GM21576 (cell line): ENCODE measurements at regions not wholly inside any gene's neighbourhood (a gene's known extent, or its start where the extent isn't known, plus 50 kb on each side); places are given as distances from the start of the nearest gene placed in this dataset.

ENCODE experiments used
- ATAC-seq: cut with Tn5 transposase; IDR thresholded peaks from one replicate; pipeline ENCODE4 v1.9.1; 2021; ENCODE audit warnings: mild to moderate bottlenecking, moderate library complexity; ENCODE audit not compliant: unreplicated experiment

DNA sequence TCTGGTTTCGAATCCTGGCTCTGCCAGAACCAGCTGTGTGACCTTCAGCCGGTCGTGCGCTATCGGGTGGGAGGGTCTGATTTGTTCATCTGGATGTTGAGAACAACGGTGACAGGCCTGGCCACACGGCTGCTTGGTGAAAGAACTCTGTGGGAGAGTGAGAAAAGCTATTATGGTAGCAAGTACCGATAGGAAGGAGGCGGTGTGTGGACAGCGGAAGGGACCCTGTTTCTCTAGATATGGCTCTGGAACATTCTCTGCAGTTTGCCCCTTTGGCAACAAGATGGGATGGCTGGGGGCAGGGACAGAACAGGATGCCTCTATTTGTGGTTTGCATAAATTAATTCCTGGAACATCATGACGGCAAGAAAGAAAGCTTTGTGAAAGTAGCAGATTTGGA, 347.3 kb downstream of the AACS start:
- ATAC-seq: no peak

DNA sequence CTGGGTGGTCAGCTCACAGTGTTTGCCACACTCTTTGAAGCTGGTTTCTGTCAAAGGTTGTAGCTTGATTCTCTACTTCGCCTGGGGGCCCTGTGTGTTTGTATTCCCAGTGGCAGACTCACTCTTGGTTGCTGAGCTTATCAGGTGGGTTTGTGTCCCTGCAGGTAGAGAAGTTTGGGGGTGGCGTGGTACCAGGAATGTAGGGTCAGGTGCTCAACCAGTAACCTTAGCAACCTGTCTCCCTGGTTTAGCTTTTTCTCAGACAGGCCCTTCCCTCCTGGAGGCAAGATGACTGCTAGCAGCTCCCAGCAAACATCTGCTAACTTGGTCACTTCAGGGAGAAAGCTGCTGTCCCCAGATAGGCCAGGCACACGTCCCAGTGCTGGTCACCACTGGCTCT, 352.2 kb downstream of the AACS start:
- no peak for ATAC-seq

DNA sequence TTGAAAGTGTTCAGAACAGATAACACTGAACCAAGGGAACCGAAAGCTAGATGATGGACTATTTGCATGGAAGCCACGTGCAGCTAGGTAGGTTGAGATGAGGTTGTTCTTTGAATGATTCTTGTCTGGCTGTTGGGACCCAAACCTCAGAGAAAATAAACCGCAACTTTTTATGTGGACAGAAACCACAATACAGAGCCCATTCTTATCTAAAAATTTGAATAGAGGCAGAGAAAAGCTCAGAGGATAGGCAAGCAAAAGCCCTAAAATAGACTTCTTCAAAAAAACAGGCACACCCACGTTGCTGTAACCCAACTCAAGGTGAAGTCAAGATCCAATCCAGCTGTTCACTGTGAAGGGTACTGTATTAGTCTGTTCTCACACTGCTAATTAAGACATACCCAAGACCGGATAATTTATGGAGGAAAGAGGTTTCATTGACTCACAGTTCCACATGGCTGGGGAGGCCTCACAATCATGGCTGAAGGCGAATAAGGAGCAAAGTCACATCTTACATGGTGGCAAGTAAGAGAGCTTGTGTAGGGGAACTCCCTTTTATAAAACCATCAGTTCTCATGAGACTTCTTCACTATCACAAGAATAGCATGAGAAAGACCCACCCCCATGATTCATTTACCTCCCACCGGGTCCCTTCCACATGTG, 353.8 kb downstream of the AACS start:
- ATAC-seq: no peak

DNA sequence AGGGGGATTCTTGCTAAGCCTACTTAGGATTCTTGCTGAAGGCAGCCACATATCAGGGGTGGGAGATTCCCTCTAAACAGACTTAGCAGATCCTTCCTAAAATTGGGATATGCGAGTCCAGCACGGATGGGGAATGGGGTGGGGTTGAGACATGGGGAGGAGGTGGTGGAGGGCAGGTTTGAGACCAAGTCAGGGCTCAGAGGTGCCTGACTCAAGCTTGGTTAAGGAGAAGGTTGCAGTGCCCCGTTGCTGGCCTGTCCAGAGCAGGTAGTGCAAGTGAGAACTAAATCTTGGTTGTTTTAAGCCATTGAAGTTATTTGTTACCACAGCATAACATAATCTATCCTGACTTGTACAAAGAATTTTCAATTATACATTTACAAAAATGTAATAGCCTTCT, 359.7 kb downstream of the AACS start:
- ATAC-seq: no peak

DNA sequence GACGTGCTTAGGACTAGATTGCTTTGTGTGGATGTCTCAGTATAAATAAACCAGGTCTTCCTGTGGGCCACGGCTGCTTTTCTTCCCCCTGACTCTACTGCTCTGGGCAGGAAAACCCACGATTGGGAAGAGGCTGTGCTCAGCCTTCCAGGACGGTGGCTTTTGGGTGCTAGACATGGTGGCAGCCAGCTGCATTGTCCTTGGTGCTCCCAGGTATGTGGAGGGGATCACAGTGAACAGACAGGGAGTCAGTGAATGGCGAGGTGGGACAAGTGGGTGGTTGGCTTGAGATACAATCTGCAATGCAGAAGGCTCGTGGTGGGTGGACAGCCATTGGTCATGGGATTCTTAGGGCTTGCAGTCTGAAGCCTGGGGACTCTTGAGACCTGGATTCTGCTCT, 366.3 kb downstream of the AACS start:
- ATAC-seq: no peak

DNA sequence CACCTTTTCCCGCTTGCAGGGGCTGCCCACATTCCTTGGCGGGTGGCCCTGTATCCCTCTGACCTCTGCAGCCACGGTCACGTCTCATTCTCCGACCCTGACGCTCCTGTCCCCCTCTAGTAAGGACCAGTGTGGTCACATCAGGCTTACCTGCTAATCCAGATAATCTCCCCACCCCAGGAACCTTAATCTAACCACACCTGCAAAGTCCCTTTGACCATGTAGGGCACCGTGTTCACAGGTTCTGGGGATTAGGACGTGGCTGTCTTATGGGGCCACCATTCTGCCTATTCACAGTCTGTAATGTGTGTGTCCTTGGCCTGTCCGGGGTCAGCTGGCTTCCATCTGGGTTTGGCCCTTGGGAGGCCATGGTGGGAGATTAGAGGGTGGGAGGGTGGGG, 368.9 kb downstream of the AACS start:
- no peak for ATAC-seq

DNA sequence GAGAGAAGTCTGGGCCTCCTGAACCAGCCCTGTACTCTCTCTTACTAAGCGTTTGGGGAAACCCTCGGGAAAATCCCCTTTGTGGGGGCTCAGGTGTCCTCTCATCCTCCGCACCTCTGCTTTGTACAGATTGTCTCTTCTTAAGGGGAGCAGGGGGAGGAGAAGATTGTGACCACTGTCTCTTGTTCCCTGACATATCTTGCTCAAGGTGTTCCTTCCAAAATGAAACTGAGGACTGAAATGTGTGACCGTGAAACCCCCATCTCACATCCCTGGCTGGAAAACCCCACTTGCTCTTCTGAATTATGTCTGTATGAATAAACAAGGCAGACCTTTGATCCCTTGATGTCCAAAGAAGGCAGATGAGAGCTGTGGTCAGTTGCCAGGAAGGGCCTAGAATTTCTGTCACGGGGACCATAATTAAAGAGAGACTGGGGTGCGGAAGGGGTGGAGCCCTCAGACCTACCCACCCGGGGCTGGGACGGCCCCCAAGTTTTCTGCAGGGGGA, 369.8 kb downstream of the AACS start:
- peak; percentile 57 for ATAC-seq

DNA sequence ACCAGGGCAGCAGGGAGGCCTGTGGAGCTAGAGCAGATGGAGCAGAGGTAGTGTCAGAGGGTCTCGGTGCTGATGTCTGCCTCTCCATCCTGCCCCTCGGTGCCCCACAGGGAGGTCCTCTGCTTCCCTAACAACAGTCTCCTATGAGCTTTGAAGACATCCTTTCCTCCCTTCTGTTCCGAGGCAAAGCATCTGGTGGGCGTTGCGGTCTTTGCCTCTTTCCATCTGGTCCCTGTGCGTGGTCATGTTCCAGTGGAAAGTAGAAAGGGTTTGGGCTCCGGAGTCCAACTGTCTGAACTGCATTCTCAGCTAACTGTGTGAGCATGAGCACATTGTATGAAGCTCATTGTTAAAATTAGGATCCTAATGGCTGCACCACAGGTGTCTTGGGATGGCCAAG, 370.6 kb downstream of the AACS start:
- no peak for ATAC-seq

DNA sequence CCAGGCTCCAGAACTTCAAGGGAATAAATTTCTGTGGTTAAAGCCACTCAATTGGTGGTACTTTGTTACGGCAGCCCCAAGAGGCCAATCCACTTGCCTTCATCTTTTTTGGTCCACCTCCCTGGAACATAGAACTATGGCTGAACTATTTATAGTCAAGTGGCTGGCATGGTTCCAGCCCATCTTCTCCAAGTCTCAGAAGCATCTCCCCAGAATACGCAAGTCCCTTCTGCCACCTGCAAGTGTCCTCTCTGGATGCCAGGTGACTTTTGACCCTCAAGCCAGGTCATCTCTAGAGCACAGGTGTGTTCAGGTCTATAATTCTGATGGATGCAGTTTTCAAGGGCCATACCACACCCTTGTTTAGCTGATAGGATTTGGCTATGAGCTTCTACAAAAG, 371.5 kb downstream of the AACS start:
- ATAC-seq: no peak

DNA sequence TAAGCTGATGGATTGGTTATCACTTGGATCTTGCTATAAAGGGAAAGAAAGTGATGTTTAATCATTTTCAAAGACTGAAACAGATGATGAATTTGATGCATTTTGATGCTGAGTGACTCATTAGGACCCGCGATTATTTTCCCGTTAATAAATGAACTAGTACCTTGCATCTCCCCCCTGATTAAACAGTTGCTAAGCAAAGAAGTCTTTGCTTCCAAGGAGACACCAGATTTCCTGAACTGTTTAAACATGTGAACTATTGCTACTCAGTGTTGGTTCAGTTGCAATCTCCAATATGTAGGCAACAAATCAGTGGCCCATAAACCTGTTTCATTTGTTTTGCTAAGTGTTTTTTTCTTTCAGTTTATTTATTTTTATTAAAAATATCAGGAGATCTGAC, 375.2 kb downstream of the AACS start:
- no peak for ATAC-seq

DNA sequence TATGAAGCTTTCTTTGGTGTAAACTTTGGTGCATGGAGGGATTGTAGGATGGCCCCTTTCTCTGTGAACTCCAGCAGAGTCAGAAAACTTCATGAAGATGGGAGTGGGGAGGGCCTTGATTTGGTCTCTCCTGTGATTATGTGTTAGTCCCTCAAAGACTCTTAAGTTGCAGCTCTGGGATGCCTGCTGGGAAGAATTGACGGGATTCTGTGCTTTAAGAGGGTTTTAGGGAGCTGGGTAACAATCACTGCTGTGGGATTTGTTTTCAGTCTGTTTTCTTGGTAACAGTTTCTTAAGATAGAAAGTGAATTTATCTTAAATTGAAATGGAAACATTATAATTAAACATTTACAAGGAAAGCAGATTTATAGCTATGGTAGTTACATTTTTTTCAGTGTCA, 378.1 kb downstream of the AACS start:
- no peak for ATAC-seq

DNA sequence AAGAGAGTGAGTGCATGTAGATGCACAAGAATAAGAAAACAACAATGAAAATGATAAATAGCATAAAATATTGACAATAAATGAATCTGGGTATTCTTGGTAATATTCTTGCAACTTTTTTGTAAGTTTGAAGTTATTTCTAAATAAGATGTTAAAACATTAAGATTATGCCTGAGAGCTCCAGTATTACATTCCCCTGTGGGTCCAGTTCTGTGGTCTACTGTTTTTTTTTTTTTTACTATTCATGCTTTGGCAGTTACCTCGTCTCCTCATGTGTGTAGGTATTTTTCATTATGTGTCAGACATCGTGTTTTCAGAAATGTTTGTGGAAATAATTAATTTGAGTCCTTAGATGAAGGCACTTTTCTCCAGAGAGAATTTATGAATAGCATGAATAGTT, 386.2 kb downstream of the AACS start:
- no peak for ATAC-seq

DNA sequence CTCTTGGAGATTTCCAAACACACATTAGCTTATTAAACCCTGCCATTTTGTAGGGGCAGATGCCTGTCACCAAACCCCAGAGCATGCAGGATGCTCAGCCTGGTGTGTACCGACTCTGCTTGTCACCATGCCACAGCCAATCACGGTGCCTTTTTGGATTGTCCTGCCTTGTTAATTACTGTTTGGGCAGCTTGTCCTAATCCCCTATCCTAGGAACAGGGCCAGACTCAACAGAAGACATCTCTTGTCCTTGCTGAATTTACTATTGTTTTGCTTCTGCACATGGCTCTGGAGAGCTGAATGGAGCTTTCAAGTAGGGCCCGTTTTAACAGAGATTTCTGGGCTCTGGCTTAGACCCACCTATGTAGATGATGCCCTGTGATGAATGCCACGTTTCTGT, 388.5 kb downstream of the AACS start:
- no peak for ATAC-seq

DNA sequence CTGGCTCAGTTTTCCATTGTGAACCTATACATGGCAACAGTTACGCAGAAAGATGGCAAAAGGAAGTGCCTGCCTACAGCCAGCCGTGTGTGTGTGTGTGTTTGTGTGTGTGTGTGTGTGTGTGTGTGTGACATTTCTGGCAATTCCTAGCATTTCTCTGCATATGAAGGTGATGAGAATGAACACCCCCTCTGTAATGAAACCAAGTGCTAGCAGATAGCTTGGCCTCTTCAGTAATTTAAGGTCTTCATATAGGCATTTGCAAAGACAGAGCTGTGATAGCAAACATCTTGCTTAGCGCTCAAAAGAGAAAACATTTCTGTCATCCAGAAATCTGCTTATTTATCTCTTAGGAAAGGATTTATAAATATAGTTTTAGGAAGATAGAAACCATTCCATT, 389.1 kb downstream of the AACS start:
- no peak for ATAC-seq

DNA sequence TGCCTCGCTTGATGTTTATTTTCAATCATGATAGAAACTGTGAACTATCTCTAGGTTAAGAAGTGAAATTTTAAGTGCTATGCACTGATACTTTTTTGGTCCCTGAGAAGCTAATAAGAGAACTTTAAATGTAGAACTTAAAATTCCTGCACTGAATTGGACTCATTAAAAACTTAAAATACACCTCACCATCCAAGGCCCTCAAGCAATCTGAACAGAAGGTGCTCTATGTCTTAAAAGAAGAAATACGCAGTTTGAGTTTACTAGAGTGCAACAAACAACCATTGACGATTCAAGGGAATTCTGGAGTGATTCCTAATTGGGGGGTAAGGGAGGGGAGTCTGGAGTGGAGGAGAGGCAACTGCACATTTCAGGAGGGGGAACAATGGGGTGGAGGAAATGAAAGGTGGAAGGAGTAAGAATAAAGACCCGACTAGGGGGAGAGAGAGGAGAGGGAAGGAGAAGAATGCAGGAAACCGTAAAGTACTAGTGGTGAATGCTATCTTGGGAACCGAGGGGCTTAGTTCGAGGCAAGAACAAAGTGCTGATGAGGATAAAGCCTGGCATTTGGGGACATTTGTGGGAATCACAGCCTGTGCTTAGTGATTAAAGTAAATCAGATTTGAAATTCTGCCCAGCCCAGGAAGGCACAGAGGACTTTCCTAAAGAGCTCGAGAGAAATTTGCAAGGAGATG, 389.7 kb downstream of the AACS start:
- no peak for ATAC-seq

DNA sequence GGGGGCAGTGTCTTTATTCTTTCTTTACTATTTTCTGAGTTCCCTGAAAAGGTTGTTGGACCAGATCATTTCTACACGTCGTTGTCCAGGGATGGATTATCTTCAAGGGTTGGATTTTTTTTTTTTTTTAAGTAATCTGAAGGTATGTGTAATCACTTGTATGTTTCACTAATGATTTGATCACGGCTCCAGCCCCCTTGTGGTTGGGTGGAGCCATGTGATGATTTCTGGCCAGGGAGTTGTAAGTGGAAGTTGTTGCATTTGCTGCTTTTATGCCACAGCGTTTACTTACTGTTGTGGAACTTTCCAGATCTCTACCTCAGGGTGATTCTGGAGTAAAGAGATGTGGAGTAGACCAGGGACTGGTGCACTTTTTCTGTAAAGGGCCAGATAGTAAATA, 390.3 kb downstream of the AACS start:
- no peak for ATAC-seq

DNA sequence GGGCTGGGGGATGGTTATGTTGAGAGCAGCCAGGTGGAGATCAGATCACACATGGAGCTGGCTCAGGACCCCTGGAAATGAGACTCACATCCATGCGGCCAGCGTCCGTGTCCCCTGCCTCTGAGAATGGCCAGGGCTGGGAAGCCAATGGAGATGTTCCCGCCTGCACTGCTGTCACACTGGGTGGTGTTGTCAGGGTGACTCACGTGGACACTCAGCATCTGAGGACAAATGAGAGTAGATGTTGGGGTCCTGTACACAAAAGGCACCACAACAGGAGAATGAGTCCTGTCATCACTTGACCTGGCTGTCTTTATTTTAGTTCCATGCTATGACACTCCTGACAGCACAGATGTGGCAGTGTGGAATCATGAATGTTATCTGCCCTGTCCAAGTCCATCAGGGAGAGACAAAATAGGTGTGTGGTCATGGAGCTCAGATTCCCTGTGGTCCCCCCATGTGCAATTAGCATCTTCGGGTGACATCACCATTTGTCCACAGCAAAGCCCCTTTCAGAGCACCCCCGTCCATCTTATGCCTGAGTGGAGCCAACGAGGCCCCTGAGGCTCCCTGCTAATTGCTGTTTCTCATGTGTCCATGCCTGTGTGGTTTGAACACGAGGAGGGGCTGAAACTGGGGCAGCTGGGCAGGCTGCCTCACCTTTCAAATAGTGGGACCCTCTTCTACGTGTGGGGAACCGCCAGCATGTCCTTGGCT, 393.5 kb downstream of the AACS start:
- ATAC-seq: no peak

DNA sequence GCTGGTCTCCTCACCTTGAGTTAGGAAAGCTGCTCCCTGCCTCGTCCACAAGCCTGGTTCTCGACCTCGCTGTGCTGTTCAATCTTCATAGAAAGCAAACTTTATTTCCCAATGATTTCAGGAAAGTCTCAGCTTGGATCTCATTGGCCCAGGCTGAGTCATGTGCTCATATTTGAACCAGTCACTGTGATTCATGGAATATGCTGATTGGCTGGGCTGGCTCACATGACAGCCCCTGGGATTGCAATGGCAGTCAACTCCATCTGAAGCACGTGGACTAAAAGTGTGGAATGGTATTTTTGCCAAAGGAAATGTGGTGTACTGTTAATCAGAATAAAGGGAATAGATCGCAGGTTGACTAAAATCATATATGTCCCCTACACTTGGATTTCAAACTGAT, 396.6 kb downstream of the AACS start:
- ATAC-seq: no peak

DNA sequence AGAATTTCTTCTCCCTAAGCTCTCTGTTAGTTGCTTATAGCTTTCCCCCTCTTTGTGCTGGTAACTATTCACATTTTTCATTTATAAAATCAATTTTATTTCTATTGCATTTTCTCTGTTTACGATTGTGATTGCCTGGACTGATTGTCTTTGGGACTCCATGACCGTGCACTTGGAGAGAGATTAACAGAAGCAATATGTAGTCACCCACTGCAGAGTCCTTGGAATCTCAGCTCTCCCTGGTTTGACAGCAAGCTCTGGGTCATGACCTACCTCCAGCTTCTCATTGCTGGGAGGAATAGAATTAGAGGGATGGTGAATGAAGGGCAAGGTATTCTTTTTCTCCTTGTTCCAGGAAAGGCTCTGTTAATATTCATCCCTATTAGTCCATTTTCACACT, 398.2 kb downstream of the AACS start:
- ATAC-seq: no peak

DNA sequence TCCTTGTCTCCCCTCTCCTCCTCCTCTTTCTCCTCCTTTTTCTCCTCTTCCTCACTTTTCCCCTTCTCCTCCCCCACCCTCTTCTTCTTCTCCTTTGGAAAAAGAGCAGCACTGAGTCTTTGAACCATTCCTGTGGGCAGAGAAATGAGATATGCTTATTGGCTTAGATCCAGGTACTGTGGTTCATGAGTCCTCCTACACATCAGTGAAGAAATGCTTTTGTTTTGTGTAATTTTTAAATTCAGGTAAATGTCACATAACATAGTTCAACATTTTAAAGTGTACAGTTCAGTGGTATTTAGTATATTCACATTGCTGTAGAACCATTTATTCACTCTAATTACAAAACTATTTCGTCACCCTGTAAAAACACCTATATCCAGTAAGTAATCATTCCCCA, 402.1 kb downstream of the AACS start:
- ATAC-seq: no peak

DNA sequence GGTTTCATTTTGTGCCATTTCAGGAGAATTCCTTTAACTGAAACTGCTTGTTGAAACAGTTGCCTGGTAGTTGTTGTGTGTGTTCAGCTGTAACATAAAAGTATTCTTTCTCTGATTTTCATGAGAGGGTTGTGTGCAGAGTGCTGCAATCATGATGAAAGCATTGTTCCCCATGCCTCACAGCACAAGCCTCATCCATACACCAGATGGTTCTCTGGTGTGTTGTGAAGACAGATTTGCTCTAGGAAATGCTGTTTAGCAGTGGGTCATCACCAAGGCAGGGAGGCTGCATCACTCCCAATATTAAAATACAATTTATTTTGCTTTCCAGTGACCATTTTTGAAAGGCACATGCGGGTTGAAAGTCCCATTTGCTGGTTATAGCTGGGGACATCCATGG, 404.4 kb downstream of the AACS start:
- ATAC-seq: no peak
